GM18511 (cell line): ENCODE measurements at regions not wholly inside any gene's neighbourhood (a gene's known extent, or its start where the extent isn't known, plus 50 kb on each side); places are given as distances from the start of the nearest gene placed in this dataset.
A peak's percentile ranks its signal among the peaks of the same experiment; 100 is the strongest.

ENCODE experiments used
- ATAC-seq: cut with Tn5 transposase; IDR thresholded peaks from one replicate; pipeline ENCODE4 v1.9.1; 2021; ENCODE audit warnings: mild to moderate bottlenecking, moderate library complexity; ENCODE audit not compliant: unreplicated experiment

GRCh38 chr4:184575306-184575705, 73.9 kb downstream of the CASP3 start:
- ATAC-seq, result no peak

GRCh38 chr4:184574861-184575260, 74.4 kb downstream of the CASP3 start:
- no peak for ATAC-seq

DNA sequence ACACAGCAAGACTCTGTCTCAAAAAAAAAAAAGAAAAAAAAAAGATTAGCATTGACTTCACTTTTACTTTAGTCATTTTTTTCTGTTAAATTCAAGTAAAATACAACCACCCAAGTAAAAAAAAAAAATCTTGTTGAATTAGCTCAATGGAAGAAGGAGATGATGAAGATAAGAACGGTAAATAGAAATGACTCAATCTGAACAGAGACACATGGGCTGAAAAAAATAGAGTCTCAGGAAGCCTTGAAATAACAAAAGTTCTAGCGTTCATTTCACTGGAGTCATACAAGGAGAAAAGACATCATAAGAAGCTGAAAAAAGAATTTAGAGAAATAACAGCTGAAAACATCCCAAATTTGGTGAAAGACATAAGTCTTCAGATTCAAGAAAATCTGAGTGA, 75.5 kb downstream of the CASP3 start:
- no peak for ATAC-seq

- no peak for ATAC-seq
These were observed 80.5 kb downstream of the CASP3 start for GRCh38 chr4:184568770-184569169.

DNA sequence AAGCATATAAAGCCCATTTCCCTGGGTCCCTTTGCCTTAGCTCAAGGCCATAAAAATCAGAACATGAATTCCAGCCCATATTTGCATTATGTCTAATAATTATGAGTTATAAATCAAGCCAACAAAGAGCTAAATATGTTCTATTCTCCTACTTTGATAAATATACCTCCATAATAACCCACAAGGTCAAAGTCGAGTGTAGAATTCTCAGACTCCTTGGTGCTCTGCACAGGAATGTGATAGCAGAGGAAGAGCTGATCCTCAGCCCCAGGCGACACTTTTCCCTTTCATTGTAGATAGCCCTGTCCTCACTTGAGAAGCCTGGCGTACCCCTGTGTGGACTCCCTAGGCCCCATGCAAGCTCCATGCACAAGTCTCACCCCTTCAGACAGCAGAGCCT, 85.6 kb downstream of the CASP3 start:
- no peak for ATAC-seq

DNA sequence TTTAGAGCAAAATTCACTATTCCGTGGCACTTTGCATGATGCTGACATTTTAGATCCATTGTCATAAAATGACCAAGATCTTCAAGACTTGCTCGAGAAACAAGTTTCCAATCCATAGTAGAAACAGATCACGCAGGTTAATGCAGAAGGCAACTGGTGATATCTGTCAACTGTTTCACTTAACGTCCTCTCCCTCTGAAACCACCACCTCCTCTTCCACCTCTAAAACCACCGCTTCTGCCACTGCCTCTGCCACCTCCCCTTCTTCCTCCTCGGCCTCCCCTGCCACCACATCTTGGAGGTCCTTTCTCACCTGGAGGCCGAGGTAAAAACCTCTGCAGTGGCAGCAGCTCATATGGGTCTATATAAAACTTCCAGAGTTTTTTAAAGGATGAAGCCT, 84.6 kb upstream of the IRF2 start:
- ATAC-seq, result no peak

- no peak for ATAC-seq
These were observed 79.5 kb upstream of the IRF2 start for GRCh38 chr4:184553891-184554290.

DNA sequence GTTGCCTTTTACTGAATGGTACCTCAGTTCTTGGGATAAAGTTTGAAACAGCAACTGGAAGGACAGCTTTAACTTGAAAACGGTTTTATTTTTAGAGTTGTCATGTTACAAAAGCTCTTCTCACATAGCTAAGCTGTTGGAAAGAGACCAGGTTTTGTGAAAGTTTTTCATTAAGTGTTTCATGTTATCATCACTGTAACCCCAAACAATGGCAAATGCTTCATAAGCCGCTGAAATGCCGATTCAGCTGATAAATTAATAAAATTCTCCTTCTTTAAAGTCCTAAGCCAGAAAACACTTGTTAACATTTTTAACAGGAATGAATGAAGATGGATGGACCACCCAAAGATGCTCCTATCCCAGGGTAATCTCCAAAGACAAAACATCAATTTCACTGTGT, 76.1 kb upstream of the IRF2 start:
- no peak for ATAC-seq

DNA sequence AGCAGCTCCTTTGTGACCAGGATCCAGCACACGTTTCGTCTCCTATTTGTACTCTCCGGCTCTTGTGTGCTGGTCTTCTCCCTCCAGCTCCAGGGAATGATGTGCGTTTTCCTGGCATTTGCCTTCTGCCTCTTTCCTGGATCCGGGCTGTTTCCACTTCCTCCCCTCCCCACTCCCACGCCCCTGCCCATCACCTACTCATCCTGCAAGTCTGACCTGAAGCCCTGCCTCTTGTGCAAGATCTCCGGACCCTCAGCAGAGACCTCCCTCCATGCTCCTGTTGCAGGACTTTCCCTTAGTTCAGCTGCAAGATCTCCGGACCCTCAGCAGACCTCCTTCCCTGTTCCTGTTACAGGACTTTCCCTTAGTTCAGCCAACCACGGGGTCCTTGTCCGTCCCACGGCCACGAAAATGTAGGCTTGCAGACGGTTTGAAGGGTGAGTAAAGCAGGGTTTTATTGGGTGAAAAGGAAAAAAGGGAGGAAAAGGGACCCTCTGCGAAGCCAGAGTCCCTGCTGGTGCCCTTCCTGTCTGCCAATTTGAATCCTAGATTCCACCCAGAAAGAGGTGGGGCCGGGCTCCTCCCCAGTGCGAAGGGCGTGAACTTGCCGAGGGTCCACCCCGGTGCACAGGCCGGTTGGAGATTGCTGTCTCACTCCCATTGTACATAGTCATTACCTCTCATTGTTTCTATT, 74.4 kb upstream of the IRF2 start:
- ATAC-seq, result no peak

GRCh38 chr4:184548316-184548647, 73.9 kb upstream of the IRF2 start:
- no peak for ATAC-seq

- no peak for ATAC-seq
These were observed 70.5 kb upstream of the IRF2 start for GRCh38 chr4:184544788-184545409.

GRCh38 chr4:184541907-184542306, 67.6 kb upstream of the IRF2 start:
- ATAC-seq, result no peak

DNA sequence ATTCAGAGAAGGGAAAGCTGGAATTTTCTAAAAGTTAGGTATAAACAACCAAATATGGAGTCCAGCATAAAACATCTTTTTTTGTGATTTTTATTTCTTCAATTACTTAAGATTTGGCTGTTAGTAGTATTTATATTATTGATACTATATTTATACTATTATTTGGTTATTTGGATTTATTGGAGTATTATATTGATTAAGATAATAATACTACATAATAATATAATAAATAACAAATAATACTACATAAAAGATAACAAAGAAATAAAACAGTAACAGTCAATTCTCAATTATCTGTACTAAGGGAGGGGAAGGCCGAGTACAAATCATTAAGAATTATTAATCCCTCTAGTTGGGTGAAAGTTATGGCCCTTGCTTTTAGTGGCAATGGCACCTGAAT, 66.0 kb upstream of the IRF2 start:
- no peak for ATAC-seq

DNA sequence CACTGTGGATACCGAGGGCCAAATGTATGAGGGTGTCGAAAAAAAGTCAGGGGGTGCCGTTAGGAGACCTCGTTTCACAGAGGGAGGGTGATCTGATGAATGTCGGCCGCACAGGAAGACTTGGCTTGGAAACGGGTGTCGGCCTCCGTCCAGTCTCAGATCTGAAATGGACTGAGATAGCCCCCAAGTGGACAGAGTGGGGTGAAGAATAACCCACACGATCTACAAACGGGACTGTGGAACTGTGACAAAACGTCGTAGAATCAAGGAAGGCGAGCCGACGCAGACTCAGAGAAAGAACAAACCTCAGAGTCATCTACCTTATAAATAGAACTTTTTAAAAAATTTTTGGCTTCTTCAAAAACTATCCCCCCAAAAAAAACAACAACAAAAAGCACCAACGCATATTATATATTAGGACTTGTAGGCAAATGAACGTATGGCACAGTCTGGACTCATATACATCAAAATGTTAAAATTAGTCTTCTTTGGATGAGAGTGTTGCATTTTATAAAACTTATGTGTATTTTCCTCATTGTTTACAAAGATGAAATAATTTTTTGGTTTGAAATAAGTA, 63.8 kb upstream of the IRF2 start:
- peak; percentile 62 for ATAC-seq

DNA sequence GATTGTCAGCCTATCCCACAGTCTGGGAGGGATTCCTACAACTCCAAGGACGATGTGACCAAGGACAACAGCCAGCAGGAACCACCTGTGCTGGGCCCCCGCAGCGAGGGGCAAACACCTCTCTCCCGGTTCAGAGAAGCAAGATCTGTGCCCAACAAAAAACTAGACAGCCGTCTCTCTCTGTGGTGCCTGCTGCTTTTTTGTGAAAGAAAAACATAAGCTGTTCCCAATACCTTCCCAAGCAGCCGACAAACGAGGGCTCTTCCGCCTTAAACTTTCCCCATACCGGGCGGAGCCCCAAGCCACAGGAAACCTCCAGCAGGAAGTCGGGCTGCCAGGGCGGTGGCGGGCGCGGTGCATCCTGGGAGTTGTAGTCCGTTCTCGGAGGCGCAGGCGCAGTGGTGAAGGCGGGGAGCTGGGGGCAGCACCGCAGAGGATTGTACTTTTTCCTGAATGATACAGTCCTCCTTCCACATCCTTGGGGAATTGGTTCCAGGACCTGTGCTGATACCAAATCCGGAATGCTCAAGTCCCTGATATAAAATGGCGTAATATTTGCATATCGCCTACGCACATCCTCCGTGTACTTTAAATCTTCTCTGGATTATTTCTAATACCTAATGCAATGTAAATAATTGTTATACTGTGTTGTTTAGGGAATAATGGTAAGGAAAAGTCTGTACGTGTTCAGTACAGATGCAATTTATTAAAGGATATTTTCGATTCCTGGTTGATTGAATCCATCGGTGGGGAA, 63.1 kb upstream of the IRF2 start:
- peak; percentile 63 for ATAC-seq

- ATAC-seq, result peak; percentile 0
These were observed 62.5 kb upstream of the IRF2 start for GRCh38 chr4:184536881-184537248.

DNA sequence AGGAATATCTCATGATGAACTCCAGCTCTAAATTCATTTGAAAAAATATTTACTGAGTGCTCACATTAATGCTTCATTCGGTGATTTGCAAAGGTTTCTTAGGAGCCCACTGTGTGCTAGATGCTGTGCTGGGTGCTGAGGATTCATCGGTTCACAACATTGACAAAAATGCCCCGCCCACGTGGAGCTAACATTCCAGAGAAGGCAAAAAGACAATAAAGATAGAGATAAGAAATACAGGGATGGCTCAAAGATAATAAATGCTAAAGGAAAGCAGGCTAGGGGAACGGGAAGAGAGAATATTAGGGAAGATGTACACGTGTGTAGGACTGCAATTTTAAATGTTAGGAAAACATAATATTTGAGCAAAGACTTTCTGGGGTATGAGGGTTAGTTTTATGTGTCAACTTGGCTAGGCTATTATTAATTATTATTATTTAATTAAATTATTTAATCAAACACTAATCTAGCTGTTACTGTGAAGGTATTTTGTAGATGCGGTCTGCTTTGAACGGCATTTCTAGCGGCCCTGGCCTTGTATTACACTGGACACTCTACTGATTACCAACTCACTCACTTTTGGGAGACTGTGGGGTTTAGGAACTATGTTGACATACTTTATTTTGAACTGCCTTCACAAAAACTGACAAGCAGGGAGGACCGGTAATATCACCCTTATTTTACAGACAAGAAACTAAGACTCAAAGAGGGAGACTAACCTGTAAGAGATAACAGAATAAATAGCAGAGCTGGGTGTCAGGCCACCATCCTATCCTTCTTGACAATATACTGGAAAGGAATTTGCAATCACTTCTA, 61.9 kb upstream of the IRF2 start:
- ATAC-seq, result no peak

- ATAC-seq, result peak; percentile 67
These were observed 60.4 kb upstream of the IRF2 start for GRCh38 chr4:184534511-184535391.

- no peak for ATAC-seq
These were observed 59.6 kb upstream of the IRF2 start for GRCh38 chr4:184533908-184534307.

DNA sequence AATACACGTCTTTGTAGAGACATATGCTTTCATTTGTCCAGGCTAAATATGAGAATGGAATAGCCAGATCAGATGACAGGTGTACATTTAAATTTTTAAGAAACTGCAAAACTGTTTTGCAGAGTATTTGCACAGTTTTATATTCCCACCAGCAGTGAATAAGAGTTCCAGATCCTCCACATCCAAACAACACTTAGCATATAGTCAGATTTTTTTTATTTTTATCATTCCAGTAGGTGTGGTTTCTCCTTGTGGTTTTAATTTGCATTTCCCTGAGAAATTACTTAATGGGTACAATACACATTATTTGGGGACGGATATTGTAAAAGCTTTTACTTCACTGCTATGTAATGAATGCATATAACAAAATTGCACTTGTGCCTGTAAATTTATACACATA, 56.7 kb upstream of the IRF2 start:
- no peak for ATAC-seq
